Body of pancreas (tissue), 4 donors: ENCODE measurements at regions not wholly inside any gene's neighbourhood (a gene's known extent, or its start where the extent isn't known, plus 50 kb on each side); places are given as distances from the start of the nearest gene placed in this dataset.

ENCODE experiments used
- ATAC-seq: fragments of 150-250 bp; one replicate; pipeline ENCODE4 v1.9.1; 2016
- DNase-seq, 4 donors: peaks; one replicate each; pipeline ENCODE4 v3.0.0-alpha.2; 2019
- H3K27ac ChIP-seq, 4 donors: fragments of 200-600 bp; sonication (generic); 1 replicate in 3 of 4; 2 replicates in 1 of 4; pipeline versions ENCODE4 v1.5.1 to v1.6.1; 2016 to 2019; ENCODE audit warnings: mild to moderate bottlenecking in 1 of 4, mixed read lengths in 1 of 4, moderate library complexity in 1 of 4
- H3K27me3 ChIP-seq, 2 donors: fragments of 200-600 bp; sonication (generic); one replicate each; pipeline ENCODE4 v1.6.0; 2016; ENCODE audit warnings: mild to moderate bottlenecking in 1 of 2
- H3K36me3 ChIP-seq, 2 donors: fragments of 200-600 bp; sonication (generic); replicated peaks in 1 of 2; 2 replicates each; pipeline ENCODE4 v1.5.1; 2016; ENCODE audit warnings: low read depth in 2 of 2; ENCODE audit not compliant: insufficient read depth in 1 of 2
- H3K4me1 ChIP-seq: fragments of 200-600 bp; sonication (generic); one replicate; pipeline ENCODE4 v1.6.0; 2016
- H3K4me3 ChIP-seq, 2 donors: fragments of 200-600 bp; sonication (generic); 1 replicate in 1 of 2; 2 replicates in 1 of 2; pipeline ENCODE4 v1.5.1; 2016 to 2019
- H3K9me3 ChIP-seq, 3 donors: fragments of 200-600 bp; sonication (generic); 1 replicate in 2 of 3; 2 replicates in 1 of 3; pipeline ENCODE4 v1.5.1; 2016
- CTCF ChIP-seq, 7 experiments: fragments of 450-650 bp in 4 of 7; fragments of 200-600 bp in 3 of 7; sonication (generic) in 3 of 7; IDR thresholded peaks; one replicate each; pipeline ENCODE4 v1.5.1; 2016 to 2019; ENCODE audit warnings: antibody characterized with exemption in 7 of 7
- POLR2A ChIP-seq, 3 donors: fragments of 450-650 bp; IDR thresholded peaks; one replicate each; pipeline ENCODE4 v1.6.1; 2016; ENCODE audit warnings: antibody characterized with exemption in 3 of 3, mild to moderate bottlenecking in 2 of 3
- WGBS, 2 donors: methylation state at CpG; one replicate each; pipeline ENCODE4 v1.1.5; 2017; 5-methylcytosine and 5-hydroxymethylcytosine counted together
- intact Hi-C: fragments of 100-400 bp; cut with DNase I; formaldehyde crosslinking; loops from one replicate; pipeline ENCODE4 v1.15.1; 2023

DNA sequence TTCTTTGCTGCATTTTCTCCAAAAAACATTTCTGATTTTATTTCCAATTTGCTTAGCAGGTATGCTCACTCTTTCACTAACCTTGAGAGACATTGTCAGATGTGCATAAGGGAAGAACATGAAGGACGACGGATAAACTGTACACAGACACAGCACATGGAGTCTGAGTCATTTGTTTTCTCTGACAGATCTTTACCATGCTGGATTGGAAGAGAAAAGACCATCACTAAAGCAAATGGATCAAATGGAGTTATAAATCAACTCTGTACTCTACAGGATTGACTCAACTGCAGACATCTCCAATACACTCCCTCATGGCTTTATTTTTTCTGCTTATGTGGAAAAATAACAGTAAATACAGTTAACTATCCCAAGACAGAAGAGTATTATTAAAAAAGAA, 90.2 kb upstream of the CTSC start:
- Histone ChIP-seq H3K27ac (no peak overlapping the region), H3K4me1 (no peaks in the 10 kb centered on the region), H3K36me3 (no peaks in the 10 kb centered on the region), H3K9me3 (no peaks in the 10 kb centered on the region), H3K4me3 (no peak overlapping the region), H3K27me3 (no peaks in the 10 kb centered on the region)
- 89 to 96% methylated on average over 2 of the region's 2 CpGs for WGBS, 2 donors
- TF ChIP-seq POLR2A (IDR thresholded peaks at IDR 0.05) (no peak), CTCF (IDR thresholded peaks at IDR 0.05) (no peak)
- ATAC-seq (no peak), DNase-seq (no peak)
- intact Hi-C loops = loop anchor here (10.0 kb wide), 1 partner anchor 47 kb away; no protein-coding TSS in a partner anchor

- H3K27me3 ChIP-seq = no peaks in the 10 kb centered on the region
- no peak overlapping the region for H3K27ac ChIP-seq
- DNase-seq (no peak), ATAC-seq (no peak)
- intact Hi-C loops = loop anchor here (10.0 kb wide), 1 partner anchor 50 kb away; no protein-coding TSS in a partner anchor
- H3K9me3 ChIP-seq = no peaks in the 10 kb centered on the region
- H3K4me1 ChIP-seq = no peaks in the 10 kb centered on the region
- no peak for TF ChIP-seq POLR2A (IDR thresholded peaks at IDR 0.05)
- TF ChIP-seq CTCF (IDR thresholded peaks at IDR 0.05) = no peak
- H3K4me3 ChIP-seq = no peak overlapping the region
- 72 to 80% methylated on average over 6 of the region's 6 CpGs for WGBS, 2 donors
- no peaks in the 10 kb centered on the region for H3K36me3 ChIP-seq
These were observed 87.3 kb upstream of the CTSC start for GRCh38 chr11:88424881-88425280.

DNA sequence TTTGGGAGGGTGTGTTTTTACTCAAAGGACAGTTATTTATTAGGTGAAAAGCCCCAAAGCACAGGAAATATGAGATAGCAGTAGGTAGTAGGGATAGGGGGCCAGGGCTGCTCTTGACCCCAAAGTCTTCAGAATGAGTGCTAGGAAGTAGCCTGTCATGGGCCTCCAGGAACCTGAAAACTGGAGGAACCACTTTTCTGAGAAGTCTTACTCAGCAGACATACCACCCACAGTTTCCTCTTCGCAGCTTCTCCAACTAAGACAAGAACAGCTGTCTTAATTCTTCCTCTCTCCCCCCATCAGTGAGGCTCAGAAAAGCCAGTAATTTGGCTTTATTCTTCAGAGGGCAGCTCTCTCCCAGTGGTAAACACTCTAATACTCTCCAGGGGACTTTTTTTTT, 84.0 kb upstream of the CTSC start:
- DNase-seq = peak in 1 of 4 donors; percentile 42
- no peaks in the 10 kb centered on the region for H3K27me3 ChIP-seq
- intact Hi-C loops = loop anchor here (10.0 kb wide), 1 partner anchor 53 kb away; no protein-coding TSS in a partner anchor
- no peak for TF ChIP-seq POLR2A (IDR thresholded peaks at IDR 0.05)
- no peak for TF ChIP-seq CTCF (IDR thresholded peaks at IDR 0.05)
- H3K4me1 ChIP-seq = no peaks in the 10 kb centered on the region
- H3K9me3 ChIP-seq = no peaks in the 10 kb centered on the region
- no peak for ATAC-seq
- H3K27ac ChIP-seq = peak overlapping the region in 1 of 4 donors; percentile 3
- H3K4me3 ChIP-seq = no peak overlapping the region
- 60 to 65% methylated on average over 1 of the region's 1 CpG for WGBS, 2 donors
- no peaks in the 10 kb centered on the region for H3K36me3 ChIP-seq

DNA sequence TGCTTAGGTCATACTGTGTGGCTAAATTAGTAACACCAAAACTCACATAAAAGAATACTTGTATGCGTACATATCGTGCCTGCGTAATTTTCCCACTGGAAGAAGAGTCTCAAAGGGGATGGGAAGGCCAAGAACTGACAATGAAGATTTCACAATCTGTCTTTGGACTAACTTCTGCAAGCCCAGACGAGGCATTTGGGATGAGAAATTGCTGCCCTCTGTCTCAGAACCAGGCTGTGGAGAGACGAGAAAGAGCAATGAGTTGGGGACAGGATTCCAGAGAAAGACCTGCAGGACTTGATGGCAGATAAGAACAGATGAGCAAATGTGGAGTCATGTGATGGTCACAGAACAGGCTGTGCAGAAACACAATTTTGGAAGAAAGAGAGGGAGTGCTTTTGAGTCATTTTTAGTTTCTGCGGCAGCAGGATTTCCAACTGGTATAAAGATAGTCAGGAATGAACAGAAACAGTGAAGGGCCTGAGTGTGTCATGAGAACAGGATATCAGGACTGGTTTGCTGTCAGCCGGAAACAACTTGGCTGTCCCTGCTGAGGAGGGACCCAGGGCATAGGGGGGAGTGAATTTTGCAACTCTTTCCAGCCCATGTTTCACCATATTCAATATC, 82.7 kb upstream of the CTSC start:
- WGBS, 2 donors = 61 to 73% methylated on average over 7 of the region's 7 CpGs
- Histone ChIP-seq H3K27me3 (no peaks in the 10 kb centered on the region), H3K36me3 (no peaks in the 10 kb centered on the region), H3K27ac (peak overlapping the region in 2 of 4 donors; percentile 11 to 40), H3K9me3 (no peaks in the 10 kb centered on the region), H3K4me3 (no peak overlapping the region), H3K4me1 (no peaks in the 10 kb centered on the region)
- peak; percentile 60 for ATAC-seq
- peak in 1 of 4 donors; percentile 30 for DNase-seq
- intact Hi-C loops = loop anchor here (10.0 kb wide), 1 partner anchor 55 kb away; no protein-coding TSS in a partner anchor
- TF ChIP-seq CTCF (IDR thresholded peaks at IDR 0.05) (no peak), POLR2A (IDR thresholded peaks at IDR 0.05) (no peak)

DNA sequence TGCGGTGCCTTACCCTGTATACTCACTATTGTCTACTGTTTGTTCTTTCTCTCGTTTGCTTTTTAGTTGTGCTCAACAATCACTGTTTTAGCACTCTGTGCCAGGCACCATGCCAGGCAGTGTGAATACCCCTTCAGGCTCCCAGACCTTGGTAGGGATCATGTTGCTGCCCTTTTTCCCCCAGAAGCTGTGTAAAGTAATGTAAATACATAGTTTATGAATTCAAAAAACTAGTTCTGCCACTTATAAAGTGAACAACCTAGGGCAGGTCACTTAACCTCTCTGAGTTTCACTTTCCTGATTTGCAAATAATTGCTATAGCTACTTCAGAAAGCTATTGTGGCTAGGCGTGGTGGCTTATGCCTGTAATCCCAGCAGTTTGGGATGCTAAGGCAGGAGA, 81.0 kb upstream of the CTSC start:
- TF ChIP-seq POLR2A (IDR thresholded peaks at IDR 0.05) (no peak), CTCF (IDR thresholded peaks at IDR 0.05) (no peak)
- Histone ChIP-seq H3K9me3 (no peaks in the 10 kb centered on the region), H3K36me3 (no peaks in the 10 kb centered on the region), H3K27me3 (no peaks in the 10 kb centered on the region), H3K4me1 (no peaks in the 10 kb centered on the region), H3K27ac (no peak overlapping the region), H3K4me3 (no peak overlapping the region)
- no peak for ATAC-seq
- no peak for DNase-seq
- WGBS, 2 donors = 49 to 59% methylated on average over 3 of the region's 3 CpGs
- intact Hi-C loops = no loop called here
